Ammon's horn (tissue), 1 donor: ENCODE measurements at regions not wholly inside any gene's neighbourhood (a gene's known extent, or its start where the extent isn't known, plus 50 kb on each side); places are given as distances from the start of the nearest gene placed in this dataset.
"Not testable (repeated sequence)": the region's sequence is repeated elsewhere in the genome, so short reads cannot be mapped to it uniquely, and the experiment has no call there.

Experiments used
- DNase-seq: peaks from one replicate; pipeline ENCODE4 v3.0.0-alpha.2; 2016; ENCODE audit warnings: low spot score

DNA sequence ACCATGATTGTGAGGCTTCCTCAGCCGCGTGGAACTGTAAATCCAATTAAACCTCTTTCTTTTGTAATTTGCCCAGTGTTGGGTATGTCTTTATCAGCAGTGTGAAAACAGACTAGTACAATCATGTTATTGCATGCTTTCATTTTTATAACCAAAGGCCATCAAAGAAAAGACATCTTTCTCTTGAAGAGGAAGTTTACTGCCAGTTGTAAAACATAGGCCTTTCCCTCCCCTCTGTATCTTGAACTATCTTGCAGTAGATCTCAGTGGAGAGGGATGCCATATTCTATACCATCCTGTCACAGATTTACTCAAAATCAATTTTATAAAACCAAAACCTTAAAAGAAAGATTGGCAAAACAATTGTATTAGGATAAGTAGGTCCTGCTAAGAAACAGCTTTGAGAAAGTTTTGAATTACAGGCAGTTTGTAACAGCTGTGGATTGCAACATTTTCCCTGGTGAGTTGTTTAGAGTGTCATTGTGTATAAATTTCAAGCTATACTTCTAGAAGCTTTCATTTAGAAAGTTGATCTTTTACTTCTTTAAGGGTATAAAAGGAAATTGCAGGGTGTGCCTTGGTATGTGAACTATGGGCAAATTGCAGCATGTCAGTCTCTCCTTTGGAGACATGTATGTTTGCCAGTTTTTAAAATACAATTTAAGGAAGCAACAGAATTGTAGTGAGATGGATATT lies 128.0 kb downstream of the ATP23 start:
- DNase-seq = no peak

DNA sequence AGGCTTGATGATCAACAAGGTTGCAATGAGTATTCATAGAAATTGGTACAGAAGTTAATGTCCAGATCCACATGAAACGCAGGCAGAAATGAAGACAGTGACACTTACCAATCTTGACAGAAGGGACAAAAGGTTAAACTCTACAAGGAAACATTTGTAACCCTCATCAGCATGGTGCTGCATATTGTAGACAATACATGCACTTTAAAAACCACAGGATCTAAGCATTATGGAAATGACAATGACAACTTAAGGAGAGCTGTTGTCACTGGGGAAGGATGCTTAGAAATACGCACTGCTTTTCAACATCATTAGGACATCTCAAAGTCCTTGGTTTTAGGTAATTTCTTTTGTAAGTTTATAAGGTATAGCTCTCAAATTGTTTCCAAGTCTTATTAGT lies 130.6 kb downstream of the ATP23 start:
- DNase-seq = no peak

DNA sequence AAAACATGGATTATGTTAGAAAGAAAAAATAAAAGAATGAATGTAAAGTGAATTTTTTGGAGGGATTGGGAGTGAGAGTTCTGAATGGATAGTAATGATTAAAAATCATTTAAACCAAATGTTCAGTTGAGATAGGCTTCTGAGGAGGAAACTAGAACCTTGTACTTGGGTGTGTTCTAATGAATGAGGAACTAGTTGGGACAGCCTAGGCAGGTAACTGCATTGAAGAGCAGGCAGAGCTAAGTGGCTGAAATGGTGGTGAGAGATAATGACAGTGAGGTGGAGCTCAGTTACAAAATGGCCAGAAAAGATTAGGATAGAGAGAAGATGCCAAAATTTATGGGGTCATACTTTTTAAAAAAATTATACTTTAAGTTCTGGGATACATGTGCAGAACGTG lies 132.9 kb downstream of the ATP23 start:
- DNase-seq = no peak

DNA sequence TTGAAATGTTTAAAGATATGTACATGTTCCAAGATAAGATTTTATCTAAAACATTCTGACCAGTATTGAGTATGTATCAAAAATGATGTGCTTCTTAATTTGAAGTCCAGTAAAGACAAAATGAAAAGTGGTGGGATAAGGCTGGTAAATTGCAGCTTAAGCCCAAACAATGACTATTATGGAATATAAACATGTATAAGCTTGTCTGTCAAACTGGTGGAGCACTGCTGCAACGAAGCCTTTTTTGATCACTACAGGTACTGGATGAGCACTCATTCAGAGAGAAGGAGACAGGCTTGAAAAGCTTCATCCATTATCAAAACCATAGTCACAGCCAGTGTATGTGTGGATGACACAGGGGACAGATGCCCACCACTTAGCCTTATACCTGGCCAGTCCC lies 138.4 kb downstream of the ATP23 start:
- no peak for DNase-seq

DNA sequence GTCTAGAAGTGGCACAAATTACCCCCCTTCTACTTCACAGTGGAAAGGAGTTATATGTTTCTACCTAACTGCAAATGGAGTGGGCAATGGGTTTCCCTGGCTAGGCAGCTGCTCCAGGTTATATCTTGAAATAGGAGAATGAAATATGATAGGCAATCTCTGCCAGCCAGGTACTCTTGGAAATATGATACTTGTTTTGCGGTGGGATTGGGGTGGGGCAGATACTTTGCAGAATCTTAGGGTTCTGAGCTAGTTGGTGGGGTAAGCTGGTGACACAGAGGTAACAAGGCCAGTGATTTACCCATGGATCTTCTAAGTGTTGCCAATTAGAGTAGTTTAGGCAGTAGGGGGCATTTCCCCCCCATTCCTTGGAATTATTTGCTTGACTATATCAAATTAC lies 140.1 kb downstream of the ATP23 start:
- no peak for DNase-seq

DNA sequence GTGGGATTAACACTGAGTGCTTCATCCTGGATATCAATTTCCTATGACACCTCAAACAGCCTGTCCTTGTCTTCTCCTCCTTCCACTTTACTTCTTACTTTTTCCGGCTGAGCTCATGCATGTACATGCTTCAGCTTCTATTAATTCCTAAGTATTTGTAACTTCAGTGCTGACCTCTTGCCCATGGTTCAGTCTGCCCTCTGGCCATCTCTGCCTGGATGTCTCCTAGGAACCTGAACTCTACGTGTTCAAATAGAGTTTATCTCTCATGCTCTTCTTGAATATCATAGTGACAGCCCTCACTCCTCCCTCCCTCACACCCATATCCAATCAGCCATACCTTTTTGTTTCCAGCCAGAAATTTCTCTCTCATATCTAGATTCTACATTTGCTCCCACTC lies 141.6 kb downstream of the ATP23 start:
- DNase-seq = no peak

DNA sequence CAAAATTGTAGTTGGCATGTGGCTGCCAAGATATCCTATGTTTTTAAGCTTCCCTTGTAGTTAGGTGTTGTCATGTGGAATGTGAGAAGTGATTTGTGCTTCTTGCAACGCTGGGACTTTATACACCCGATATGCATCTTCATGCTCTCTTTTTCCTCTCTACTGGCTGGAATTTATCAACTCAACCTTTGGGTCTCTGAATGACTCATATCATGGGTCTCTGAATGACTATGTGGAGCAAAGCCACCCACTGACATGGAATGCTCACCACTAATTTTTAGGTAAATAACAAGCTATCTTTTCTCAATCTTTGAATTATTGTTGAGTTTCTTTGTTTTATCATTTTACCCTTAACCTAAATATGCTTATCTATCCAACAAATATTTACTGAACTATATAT lies 144.6 kb downstream of the ATP23 start:
- DNase-seq = no peak

DNA sequence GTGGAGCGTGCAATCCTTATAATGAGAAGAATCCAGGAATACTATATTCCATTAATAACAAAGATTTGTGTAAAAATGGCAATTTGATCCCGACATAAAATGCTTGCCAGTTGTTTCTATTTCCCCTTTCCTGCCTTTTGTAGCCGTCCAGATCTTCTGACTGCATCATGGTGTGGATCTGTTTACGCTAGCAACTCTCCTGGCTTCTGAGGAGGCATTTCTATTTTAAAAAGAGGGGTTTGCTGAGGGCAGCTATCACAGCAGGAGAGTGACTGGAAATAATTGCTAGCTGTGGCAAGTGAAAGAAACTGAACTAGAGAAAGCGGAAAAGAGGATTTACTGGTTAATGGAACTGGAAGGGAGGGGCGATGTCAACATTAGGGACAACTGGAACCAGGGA lies 145.6 kb downstream of the ATP23 start:
- no peak for DNase-seq

DNA sequence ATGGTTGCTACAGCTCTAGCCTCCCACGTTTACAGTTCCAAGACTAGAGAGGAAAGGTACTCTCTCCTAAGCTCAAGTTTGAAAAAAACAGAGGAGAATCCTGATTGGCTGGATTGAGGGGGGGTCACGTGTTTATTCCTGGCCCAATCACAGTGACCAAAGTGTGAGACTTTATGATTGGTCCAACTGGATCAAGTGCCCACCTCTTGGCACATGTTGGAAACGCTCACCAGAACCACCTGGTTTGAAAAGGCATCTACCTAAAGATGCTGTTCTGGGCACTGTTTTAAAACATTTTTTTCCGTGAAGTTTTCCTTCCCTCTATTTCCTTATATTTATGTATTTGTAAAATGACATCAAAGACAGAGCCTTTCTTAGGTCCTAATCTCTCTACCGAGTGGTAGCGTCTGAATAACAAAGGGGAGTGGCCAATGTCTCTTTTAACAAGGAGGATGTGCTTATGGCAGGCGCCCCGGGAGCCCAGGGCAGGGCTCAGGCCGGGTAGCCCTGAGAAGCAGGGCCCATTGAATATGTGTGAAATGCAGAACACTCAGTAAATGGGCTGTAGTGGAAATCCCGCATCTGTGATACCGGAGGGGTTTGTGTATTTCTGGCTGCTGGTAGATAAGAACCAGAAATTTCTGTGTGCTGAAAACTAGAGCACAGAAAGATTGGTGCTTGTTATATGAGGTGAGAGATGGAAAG lies 146.2 kb downstream of the ATP23 start:
- no peak for DNase-seq

DNA sequence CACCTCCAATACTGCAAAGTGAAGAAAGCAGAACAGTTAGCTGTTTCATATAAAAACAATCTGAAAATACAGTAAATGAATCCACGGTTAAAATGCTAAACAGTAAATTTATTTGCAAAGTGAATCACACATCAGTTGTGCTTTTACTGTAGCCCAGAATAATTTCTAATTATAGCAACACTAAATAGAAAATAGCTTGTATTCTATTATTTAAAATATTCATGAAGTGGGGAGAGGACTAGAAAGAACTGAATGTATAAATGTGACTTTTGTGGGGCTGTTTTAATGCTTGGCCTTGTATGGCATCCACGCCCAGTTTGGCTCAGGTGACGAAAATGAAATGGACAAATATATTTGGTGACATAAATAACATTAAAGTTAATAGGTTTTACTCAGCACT lies 148.2 kb downstream of the ATP23 start:
- no peak for DNase-seq

DNA sequence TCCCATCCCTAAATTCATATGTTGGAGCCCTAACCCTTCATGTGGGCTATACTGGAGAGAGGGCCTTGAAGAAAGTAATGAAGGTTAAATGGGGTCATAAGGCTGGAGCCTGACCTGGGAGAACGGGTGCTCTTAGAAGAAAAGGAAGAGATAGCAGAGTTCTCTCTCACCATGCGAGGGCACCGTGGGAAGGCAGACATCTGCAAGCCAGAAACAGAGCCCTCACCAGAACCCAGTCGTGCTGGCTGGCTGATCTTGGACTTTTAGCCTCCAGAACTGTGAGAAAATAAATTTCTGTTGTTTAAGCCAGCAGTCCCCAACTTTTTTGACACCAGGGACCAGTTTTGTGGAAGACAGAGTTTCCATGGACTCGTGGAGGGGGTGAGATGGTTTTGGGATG lies 149.3 kb downstream of the ATP23 start:
- no peak for DNase-seq

DNA sequence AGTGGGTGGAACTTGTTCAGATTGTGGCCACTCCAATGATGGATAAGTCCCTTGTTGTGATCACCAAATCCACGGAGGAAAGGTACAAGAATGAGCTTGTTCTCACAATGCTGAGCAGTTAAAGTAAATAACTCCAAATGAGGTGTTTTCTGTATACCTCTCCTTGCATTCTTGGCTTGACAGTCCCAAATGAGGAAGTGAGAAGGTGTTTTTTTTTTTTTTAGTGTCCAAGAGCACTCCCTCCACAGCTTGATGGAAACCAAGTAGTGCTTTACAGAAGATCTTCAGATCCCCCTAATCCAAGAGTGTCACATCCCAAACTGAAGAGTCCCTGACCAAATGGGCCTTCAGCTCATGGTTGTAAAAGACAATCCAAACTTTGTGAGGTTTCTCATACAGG lies 153.6 kb downstream of the ATP23 start:
- no peak for DNase-seq

DNA sequence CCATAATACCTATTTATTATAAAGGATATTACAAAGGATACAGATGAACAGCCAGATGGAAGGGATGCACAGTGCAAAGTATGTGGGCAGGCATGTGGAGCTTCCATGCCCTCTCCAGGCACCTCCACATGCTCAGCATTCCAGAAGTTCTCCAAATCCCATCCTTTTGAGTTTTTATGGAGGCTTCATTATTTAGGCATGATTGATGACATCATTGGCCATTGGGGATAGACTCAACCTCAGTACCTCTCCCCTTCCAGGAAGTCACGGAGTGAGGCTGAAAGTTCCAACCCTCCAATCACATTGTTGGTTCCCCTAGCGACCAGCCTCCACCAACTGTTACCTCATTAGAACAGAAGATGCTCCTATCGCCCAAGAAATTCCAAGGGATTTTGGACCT lies 156.4 kb downstream of the ATP23 start:
- DNase-seq = no peak

DNA sequence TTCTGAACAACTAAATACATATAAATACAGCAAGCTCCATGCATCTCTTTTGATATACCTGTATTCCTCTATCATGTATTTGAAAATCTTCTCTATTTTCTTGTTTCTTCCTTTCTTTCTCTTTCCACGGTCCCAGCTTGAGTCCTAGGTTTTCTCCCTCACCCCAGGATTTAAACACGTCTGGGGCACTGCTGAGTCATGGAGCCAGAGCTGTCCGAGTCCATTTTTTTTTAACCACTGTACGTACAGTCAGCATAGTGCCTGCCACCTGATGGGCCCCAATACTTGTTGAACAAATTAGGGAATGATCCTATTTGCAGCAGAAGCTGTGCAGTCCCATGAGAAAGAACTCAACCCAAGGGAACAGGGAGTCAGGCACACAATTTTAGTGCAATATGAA lies 158.1 kb downstream of the ATP23 start:
- no peak for DNase-seq

DNA sequence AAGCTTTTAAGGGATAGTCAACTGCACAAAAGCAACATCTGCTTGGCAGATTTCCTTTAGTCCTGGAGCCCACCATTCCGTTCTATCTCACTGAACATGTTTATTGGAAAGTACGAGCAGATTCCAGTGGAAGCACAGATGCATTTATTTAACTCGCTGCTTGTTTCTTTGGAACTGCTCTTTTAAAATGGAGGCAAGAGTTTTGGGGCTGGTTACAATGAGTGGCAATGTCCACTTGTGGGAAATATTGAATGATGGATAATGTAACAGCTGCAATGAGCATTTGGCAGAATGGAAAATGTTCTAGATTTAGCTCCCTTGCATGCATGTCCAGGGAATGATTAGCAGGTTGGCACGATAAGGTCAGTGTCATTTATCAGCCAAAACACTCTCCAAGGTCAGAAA lies 163.0 kb downstream of the ATP23 start:
- no peak for DNase-seq

DNA sequence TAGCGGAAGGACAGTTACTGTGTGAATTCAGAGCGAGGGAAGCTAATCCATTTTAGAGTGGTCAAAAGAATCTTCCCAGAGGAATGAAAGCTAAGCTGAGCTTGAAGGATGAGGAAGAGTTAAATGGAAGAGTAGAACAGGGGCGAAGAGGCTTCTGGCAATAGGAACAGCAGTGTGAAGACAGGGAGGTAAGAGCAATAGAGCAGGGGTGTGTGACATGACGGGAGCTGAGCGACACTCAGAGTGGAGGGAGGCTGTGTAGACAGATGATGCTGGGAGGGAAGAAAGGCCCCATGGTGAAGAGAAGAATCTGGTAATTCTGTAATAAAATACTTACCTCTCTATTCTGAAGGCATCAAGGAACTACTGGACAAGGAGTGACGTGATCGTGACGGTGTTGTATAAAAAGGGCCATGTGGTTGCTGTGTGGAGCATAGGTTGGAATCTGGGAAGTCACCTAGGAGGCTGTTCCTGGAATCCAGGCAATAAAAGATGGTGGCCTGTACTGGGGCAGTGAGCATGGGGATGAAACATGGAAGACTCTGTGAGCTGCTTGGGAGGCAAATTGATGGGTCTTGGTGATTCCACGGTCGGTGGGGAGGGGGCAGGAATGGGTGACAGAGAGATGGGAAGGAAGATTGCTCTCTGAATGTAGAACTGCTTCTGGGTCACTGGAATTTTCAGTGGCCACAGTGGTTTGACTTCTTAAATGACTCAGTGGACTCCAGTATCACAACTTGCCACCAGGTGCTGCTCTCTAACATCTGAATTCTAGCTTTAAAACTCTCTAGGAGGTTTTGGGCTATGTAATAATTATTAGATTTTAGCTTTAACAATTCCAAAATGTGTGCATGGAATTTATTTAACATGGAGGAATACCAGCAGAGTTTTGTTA lies 164.1 kb downstream of the ATP23 start:
- no peak for DNase-seq

DNA sequence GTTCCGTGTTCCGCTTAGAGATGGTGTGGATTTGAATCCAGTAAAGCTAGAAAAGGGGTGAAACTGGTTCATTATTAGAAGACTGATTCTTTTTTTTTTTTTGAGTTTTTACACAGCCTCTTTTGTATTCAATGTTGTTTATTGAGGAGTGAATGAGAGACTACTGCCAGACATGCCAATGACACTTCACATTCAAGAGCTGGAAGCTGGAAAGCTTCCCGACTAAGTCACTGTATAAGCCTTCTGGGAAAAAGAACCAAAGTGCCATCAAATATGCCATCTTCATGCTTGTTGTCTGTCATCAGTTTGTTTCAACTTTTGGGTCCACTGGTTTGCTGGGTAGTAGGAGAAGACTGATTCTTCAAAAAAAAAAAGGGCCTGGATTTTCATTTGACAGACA lies 164.8 kb downstream of the ATP23 start:
- DNase-seq = peak; percentile 12

DNA sequence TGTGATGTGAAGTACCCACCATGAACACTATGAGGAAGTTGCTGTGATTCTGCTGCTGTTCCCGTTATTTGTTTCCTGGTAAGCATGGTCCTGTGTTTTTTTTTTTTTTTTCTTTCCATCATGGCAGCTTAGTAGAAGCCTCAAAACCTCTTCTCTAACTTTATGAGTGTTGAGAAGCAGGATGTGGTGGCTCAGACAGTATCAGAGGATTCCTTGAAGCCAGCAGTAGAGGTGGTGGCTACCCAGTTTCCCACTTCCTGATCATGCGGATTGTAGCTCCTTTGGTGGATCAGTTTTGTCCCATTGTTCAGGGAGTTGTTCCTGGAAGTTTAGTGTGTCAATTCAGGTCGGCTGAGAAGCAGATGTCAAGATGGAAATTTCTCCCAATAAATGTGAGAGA lies 175.8 kb downstream of the ATP23 start:
- no peak for DNase-seq

DNA sequence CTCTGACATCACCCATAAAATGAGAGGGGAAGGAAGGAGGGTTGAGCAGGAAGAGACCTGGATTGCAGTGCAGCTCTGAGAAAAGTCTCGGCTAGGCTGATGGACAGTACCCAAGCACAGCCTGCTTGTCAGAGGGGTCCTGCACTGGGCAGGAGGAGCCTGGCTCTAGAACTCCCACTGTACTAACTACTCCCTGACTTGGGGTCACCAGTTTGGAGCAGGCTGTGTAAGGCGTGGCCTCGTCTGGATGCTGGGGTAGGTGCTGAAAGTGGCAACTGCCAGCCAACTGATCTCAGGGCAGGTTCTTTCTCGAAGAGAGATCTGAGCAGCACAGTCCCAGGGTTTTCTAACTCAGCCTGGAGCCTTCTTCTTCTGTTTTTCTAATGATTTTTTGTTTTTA lies 176.3 kb downstream of the ATP23 start:
- no peak for DNase-seq

DNA sequence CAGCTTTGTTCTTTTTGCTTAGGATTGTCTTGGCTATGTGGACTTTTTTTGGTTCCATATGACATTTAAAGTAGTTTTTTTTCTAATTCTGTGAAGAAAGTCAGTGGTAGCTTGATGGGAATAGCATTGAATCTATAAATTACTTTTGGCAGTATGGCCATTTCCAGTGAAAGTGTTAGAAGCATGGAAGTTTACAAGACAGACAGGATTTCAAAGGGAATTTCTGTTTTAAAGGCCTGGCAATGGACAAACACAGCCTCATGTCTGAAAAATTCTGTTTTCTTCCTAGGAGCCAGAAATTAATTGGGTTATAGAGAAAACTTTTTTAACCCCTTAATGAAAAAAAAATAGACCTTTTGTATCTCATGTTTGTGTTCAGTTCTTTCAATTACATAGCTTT lies 184.4 kb downstream of the ATP23 start:
- DNase-seq = not testable (repeated sequence)

DNA sequence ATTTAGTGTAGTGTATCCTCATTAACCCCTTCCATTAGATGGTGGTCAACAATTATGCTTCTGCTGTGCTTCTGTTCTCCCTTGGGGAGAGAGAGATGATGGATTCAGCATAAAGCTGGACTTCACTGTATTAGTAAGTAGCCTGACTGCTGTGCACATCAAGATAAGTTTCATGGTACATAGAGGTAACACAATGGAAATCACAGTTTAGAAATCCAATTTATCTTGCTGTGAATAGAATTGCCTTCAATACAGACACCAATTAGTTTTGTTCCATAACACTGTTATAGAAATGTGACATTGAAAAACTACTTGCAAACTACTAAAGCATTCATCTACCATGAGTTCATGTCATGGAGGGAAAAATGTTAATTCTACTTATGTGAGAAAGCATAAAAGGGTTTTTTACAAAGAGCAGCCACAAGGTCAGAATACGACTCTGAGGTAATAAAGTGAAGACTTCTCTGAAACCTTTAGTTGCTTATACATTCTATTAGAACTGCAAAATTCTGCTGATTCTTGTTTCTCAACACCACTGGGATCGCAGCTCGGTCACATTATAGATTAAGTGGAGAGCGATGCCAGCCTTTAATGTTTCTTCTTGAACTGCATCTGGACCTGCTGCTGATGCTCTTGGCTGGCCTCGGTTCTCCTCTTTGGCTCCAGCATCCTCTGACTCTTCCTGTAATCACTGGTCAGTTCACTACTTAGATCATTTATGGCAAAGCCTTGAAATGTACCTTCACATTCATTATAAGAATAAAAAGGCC lies 190.8 kb downstream of the ATP23 start:
- DNase-seq = no peak

DNA sequence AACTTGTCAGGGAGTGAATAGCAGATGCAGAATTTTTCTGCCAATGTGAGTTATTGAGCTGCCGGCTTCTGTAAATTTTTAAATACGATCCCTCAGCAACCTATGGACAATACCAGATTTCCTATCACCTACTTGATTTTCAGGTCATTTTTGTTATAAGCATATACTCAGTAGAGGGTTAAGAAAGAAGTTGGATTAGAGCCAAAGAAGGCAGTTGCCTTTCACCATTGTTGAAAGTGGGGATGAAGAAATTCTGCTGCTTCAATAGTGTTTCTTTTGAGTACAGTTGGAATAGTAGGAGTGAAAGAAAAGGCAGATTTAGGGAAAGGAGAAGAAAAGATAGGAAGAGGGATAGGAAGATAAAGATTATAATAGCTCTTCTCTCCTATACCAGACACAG lies 197.1 kb downstream of the ATP23 start:
- DNase-seq = no peak
